Esophagus squamous epithelium (tissue), 4 donors: ENCODE measurements at regions not wholly inside any gene's neighbourhood (a gene's known extent, or its start where the extent isn't known, plus 50 kb on each side); places are given as distances from the start of the nearest gene placed in this dataset.

Experiments used
- POLR2A ChIP-seq, 4 donors: fragments of 450-650 bp; IDR thresholded peaks; one replicate each; pipeline ENCODE4 v1.6.1; 2017; ENCODE audit warnings: antibody characterized with exemption in 4 of 4, mild to moderate bottlenecking in 4 of 4, moderate library complexity in 3 of 4
- TF ChIP-seq, protein P1 (sequence below), 6 experiments: fragments of 450-650 bp in 4 of 6; fragments of 200-600 bp in 2 of 6; sonication (generic) in 2 of 6; IDR thresholded peaks; one replicate each; pipeline ENCODE4 v1.5.1; 2016 to 2019; ENCODE audit warnings: antibody characterized with exemption in 6 of 6, mild to moderate bottlenecking in 4 of 6, moderate library complexity in 4 of 6

DNA sequence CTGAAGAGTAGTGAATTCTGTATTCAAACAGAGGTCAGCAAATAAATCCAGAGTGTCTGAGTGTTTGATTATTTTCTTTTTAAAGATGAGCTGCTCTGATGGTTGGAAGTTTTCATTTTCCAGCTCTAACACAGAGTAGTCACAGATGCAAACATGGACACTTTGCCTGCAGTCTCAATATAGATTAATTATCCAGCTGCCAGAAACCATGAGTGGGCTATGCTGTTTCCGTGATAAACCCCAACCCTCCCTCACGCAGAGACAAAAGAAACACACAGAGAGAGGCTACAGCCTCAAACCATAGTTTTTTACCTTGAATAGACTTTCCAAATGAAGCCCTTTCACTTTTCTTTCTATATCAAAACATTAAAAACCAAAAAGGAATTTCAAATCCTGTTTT lies 884.7 kb downstream of the DIAPH3 start:
- TF ChIP-seq, protein P1, sequence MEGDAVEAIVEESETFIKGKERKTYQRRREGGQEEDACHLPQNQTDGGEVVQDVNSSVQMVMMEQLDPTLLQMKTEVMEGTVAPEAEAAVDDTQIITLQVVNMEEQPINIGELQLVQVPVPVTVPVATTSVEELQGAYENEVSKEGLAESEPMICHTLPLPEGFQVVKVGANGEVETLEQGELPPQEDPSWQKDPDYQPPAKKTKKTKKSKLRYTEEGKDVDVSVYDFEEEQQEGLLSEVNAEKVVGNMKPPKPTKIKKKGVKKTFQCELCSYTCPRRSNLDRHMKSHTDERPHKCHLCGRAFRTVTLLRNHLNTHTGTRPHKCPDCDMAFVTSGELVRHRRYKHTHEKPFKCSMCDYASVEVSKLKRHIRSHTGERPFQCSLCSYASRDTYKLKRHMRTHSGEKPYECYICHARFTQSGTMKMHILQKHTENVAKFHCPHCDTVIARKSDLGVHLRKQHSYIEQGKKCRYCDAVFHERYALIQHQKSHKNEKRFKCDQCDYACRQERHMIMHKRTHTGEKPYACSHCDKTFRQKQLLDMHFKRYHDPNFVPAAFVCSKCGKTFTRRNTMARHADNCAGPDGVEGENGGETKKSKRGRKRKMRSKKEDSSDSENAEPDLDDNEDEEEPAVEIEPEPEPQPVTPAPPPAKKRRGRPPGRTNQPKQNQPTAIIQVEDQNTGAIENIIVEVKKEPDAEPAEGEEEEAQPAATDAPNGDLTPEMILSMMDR (IDR thresholded peaks at IDR 0.05), result no peak
- no peak for TF ChIP-seq POLR2A (IDR thresholded peaks at IDR 0.05)
